GM12865 (cell line): ENCODE measurements at regions not wholly inside any gene's neighbourhood (a gene's known extent, or its start where the extent isn't known, plus 50 kb on each side); places are given as distances from the start of the nearest gene placed in this dataset.

Source experiments
- DNase-seq: peaks from one replicate; pipeline ENCODE4 v3.0.0; 2010; ENCODE audit warnings: low read depth
- H3K4me3 ChIP-seq: 2 replicates; pipeline ENCODE4 v1.5.1; 2011; ENCODE audit warnings: mild to moderate bottlenecking, low read depth, low read length, control low read depth
- TF ChIP-seq, protein P1 (sequence below): IDR thresholded peaks from 2 replicates; pipeline ENCODE4 v1.5.1; 2011; ENCODE audit warnings: low read length, control low read depth, low read depth, inconsistent platforms; ENCODE audit not compliant: insufficient read depth; ENCODE audit errors: missing control alignments

DNA sequence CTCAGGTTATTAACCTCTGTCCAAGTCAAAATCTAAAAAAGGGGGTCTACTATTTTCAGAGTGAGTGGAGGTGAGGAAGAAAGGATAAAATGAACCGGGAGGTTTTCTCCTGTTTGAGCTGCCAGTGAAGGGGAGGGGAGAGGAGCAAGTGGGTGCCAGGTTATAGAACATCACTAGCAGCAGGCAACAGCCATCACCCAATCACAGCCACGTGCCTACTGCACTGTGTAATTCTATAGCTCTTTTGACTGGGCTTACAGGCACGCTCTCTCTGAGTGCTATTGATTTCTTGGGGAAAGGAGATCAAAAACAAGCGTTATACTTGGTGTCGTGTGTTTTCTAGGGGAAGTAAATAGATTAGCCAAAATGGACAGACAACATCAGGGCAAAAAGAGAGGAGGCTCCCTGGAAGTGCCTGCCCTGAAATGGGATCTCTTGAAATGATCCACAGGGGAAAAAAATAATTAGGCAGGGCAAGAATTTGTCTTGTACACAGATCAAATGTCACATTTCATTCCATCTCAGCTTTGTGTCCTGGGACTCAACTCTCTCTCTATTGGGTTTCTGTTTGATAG, 300.5 kb upstream of the LCORL start:
- no peak overlapping the region for H3K4me3 ChIP-seq
- TF ChIP-seq, protein P1, sequence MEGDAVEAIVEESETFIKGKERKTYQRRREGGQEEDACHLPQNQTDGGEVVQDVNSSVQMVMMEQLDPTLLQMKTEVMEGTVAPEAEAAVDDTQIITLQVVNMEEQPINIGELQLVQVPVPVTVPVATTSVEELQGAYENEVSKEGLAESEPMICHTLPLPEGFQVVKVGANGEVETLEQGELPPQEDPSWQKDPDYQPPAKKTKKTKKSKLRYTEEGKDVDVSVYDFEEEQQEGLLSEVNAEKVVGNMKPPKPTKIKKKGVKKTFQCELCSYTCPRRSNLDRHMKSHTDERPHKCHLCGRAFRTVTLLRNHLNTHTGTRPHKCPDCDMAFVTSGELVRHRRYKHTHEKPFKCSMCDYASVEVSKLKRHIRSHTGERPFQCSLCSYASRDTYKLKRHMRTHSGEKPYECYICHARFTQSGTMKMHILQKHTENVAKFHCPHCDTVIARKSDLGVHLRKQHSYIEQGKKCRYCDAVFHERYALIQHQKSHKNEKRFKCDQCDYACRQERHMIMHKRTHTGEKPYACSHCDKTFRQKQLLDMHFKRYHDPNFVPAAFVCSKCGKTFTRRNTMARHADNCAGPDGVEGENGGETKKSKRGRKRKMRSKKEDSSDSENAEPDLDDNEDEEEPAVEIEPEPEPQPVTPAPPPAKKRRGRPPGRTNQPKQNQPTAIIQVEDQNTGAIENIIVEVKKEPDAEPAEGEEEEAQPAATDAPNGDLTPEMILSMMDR, result no peak
- no peak for DNase-seq

DNA sequence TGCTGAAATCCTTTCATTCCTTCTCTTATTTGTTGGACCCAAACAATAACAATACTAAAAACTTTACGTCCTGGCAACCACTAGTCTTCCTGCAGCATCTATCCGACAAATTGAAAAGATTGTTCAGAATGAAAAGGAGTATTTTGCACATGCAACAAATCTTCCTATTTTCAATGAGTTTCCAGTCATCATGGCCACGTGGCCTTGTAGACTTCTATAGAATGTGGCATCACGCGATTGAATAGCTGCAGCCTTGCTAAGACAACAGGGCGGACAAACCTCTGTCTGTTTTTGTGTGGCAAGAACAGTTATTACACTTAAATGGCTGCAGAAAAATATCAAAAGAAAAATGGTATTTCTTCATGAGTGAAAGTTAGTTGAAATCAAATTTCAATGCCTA, 297.9 kb upstream of the LCORL start:
- no peak overlapping the region for H3K4me3 ChIP-seq
- TF ChIP-seq, protein P1, result no peak
- DNase-seq, result no peak

DNA sequence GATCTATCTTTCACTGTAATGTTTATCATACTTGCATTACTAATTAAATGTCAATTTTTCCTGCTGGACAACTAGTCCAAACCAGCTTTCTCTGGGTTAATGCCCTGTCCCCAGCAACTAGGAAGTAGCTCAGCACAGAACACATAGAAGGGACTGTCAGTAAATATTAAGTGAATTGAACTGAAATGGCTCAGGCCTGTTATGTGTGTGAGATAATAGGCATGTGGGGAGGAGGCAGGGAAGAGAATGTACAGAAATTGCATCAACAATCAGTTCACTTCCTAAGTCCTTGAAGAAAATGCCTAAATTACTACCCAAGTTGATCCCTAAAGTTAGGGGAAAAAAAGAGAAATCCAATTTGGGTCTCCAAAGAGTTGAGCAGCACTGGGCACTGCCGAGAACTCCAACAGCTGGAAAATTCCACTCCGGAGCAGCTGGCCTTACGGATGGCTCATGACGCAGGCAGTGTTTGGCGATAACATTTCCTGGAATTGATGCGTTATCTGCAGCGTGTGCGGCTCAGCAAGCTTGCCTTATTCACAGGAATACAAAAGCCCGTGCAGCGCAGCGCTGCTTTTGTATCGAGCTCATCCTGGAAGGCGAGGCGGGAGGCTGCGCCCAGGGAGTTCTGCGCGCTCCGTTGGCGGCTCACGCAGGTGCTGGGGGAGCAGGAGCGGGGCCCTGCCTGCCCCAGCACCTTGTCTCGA, 297.3 kb upstream of the LCORL start:
- DNase-seq, result no peak
- no peak overlapping the region for H3K4me3 ChIP-seq
- TF ChIP-seq, protein P1, result no peak

DNA sequence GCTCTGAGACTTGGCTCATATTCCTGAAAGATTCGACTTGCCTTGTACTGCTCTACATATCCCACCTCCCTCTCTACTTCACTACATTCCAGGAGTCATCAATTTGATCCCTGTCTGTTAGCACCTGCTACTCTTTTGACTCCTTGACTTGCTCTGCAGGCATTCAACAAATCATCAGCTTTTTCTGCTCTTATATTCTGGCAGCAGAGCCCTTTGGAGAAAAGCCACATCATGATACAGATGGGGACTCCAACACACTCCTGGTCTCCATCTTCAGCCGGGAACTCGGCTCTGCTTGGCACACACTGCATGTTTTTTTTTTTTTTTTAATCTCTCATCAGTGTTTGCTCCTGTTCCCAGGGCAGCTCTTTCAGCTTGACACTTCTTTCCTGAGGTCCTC, 293.2 kb upstream of the LCORL start:
- DNase-seq, result no peak
- TF ChIP-seq, protein P1, result no peak
- H3K4me3 ChIP-seq, result no peak overlapping the region

DNA sequence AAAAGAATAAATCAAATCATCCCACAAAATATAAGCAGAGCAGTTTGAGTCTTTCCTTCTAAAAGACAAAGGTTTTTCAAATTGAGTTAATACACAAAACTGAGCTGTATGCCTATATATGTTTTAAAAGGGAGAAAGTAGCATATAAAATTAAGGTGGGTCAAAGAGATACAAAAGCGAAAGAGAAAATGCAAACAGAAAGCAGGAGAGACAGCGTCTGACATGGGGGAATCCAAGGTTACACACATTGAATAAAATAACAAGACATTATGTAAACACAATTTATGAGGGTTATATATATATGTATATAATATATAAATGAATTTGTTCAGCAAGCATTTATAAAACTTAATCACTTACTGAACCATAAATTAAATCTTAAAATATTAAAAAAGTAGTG, 276.1 kb upstream of the LCORL start:
- H3K4me3 ChIP-seq, result peak overlapping the region; percentile 29
- DNase-seq, result peak; percentile 36
- TF ChIP-seq, protein P1, result no peak

DNA sequence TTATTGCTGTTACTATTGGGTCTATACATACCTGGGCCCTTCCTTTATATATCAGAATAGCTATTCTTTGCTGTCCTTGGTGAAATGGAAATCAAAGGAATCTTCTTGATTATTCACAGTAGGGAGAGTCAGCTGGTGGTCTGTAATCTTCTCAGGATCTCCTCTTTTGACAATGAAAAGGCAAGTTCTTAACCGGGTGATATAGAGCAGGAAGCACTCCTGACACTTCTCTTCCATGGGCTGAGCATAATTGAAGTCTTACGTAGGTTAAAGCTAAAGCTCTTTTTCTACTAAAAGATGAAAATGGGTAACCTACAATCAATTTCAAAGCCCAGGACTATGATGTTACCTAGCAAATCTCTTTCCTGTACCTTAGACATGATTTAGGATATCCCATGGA, 274.9 kb upstream of the LCORL start:
- TF ChIP-seq, protein P1, result no peak
- H3K4me3 ChIP-seq, result no peak overlapping the region
- DNase-seq, result no peak

DNA sequence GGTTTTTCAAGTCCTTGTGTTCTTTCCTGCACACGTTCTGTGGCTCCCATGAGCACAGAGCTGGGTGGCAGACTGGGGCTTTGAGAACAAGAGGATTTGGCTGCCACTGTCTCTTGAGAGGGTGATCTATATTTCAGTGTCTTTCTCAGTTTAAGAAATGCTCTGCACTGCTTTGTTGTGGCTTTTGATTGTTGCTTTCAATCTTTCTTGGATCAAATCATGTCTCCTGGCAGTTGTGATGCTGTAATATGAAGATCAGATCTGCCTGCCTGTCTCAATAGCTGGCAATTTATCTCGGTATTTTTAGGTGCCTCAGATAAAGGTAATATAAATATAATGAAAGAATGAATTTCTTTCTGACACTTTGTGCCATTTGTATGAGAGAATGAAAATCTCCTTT, 273.3 kb upstream of the LCORL start:
- TF ChIP-seq, protein P1, result no peak
- no peak overlapping the region for H3K4me3 ChIP-seq
- no peak for DNase-seq
